ENCODE measurements at regions not wholly inside any gene's neighbourhood (a gene's known extent, or its start where the extent isn't known, plus 50 kb on each side); places are given as distances from the start of the nearest gene placed in this dataset.

DNA sequence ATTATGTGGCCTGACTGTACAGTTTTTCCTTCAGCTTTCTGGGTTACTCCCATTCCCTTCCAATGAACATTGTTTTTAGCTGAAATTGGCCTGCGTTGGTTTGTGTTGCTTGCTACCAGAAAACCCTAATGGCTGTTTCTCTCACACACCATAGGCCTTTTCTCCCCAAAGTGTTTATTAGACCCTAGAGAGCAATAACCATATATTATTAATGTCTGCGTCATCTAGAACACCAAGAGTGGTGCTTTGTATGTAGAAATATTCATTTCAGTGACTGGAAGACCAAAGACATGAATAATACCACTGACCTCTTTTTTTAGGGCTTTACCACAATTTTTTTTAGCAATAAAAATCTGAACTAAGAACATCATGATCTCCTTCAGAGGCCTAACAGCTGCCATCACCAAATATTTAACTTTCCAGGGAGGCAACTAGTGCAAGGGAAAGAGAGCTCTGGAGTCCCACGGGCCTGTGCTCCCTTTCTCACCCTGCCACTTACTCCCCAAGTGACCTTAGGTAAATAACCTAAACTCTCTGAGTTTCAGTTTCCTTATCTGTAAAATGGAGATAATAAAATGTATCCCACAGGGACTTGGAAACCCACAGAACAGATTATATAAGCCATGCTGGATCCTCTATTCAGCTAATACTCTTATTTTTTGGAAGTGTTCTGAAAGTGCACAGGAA is 201.9 kb upstream of the ISL1 start:
- intact Hi-C loops (cut with micrococcal nuclease; ENCODE audit: unreplicated experiment), result no loop called here
- DNase-seq (ENCODE audit: low spot score), result peak; percentile 13
- H3K27me3 ChIP-seq (replicated peaks; ENCODE audit: insufficient read depth, low read depth, low read length, poor library complexity), result no peaks in the 10 kb centered on the region
- no peaks in the 10 kb centered on the region for H3K36me3 ChIP-seq (ENCODE audit: insufficient read depth, low read length, poor library complexity, severe bottlenecking)
- POLR2A ChIA-PET (ENCODE audit: low non-redundant PET), result no interaction called here
- H3K4me1 ChIP-seq (ENCODE audit: insufficient read depth, low read length, poor library complexity, severe bottlenecking), result no peaks in the 10 kb centered on the region
- CTCF ChIA-PET, result no interaction called here
- H3K9me3 ChIP-seq (ENCODE audit: low read depth, low read length, poor library complexity, severe bottlenecking), result no peaks in the 10 kb centered on the region
- no peak overlapping the region for H3K4me3 ChIP-seq (ENCODE audit: low read depth, low read length, poor library complexity, severe bottlenecking)
- no peak overlapping the region for H3K27ac ChIP-seq (ENCODE audit: low read depth, low read length, poor library complexity, severe bottlenecking)
- BruUV-seq (replicated peaks), result no TSS peak
- TF ChIP-seq, protein P1, sequence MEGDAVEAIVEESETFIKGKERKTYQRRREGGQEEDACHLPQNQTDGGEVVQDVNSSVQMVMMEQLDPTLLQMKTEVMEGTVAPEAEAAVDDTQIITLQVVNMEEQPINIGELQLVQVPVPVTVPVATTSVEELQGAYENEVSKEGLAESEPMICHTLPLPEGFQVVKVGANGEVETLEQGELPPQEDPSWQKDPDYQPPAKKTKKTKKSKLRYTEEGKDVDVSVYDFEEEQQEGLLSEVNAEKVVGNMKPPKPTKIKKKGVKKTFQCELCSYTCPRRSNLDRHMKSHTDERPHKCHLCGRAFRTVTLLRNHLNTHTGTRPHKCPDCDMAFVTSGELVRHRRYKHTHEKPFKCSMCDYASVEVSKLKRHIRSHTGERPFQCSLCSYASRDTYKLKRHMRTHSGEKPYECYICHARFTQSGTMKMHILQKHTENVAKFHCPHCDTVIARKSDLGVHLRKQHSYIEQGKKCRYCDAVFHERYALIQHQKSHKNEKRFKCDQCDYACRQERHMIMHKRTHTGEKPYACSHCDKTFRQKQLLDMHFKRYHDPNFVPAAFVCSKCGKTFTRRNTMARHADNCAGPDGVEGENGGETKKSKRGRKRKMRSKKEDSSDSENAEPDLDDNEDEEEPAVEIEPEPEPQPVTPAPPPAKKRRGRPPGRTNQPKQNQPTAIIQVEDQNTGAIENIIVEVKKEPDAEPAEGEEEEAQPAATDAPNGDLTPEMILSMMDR (conservative IDR thresholded peaks at IDR 0.05; ENCODE audit: low read depth, low read length), result no peak
- no peak for TF ChIP-seq EZH2 (IDR thresholded peaks at IDR 0.05; ENCODE audit: borderline replicate concordance, low read depth, low read length, poor library complexity, severe bottlenecking)

GRCh38 chr5:51185850-51186329 is 197.4 kb upstream of the ISL1 start:
- intact Hi-C loops (cut with micrococcal nuclease; ENCODE audit: unreplicated experiment), result no loop called here
- POLR2A ChIA-PET (ENCODE audit: low non-redundant PET), result no interaction called here
- Histone ChIP-seq H3K4me1 (ENCODE audit: insufficient read depth, low read length, poor library complexity, severe bottlenecking) (no peaks in the 10 kb centered on the region), H3K36me3 (ENCODE audit: insufficient read depth, low read length, poor library complexity, severe bottlenecking) (no peaks in the 10 kb centered on the region), H3K4me3 (ENCODE audit: low read depth, low read length, poor library complexity, severe bottlenecking) (no peak overlapping the region), H3K9me3 (ENCODE audit: low read depth, low read length, poor library complexity, severe bottlenecking) (no peaks in the 10 kb centered on the region), H3K27ac (ENCODE audit: low read depth, low read length, poor library complexity, severe bottlenecking) (no peak overlapping the region), H3K27me3 (replicated peaks; ENCODE audit: insufficient read depth, low read depth, low read length, poor library complexity) (no peaks in the 10 kb centered on the region)
- no peak for TF ChIP-seq EZH2 (IDR thresholded peaks at IDR 0.05; ENCODE audit: borderline replicate concordance, low read depth, low read length, poor library complexity, severe bottlenecking)
- TF ChIP-seq, protein P1 (conservative IDR thresholded peaks at IDR 0.05; ENCODE audit: low read depth, low read length), result no peak
- CTCF ChIA-PET, result no interaction called here
- no TSS peak for BruUV-seq (replicated peaks)
- DNase-seq (ENCODE audit: low spot score), result no peak

DNA sequence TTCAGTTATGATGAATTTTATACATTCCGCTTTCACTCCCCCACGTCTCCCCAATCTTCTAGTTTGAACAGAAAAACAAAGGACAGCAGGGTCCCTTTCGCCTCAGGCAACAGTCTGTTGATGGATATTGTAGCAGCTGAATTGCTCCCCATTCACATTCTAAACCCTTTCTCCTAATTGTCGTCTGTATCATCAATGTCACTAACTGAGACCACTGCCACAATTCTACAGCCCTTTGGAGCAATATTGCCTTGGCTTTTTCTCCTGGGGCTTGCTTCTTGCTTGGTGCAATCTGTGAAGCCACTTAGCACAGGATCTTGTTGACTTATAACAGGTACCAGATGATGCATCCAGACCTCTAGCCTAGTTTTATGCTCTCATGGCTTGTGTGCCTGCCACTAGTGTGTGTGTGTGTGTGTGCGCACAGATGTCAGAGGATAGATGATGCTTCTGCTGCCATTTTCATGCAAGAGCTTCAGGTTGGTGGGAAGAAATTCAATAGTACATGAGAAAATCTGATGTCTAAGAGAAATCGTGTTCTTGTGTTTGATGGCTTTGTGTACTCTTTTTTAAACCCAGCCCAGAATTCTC is 195.2 kb upstream of the ISL1 start:
- DNase-seq (ENCODE audit: low spot score), result no peak
- intact Hi-C loops (cut with micrococcal nuclease; ENCODE audit: unreplicated experiment), result no loop called here
- no peak overlapping the region for H3K4me3 ChIP-seq (ENCODE audit: low read depth, low read length, poor library complexity, severe bottlenecking)
- CTCF ChIA-PET, result no interaction called here
- TF ChIP-seq, protein P1 (conservative IDR thresholded peaks at IDR 0.05; ENCODE audit: low read depth, low read length), result no peak
- no peak for TF ChIP-seq EZH2 (IDR thresholded peaks at IDR 0.05; ENCODE audit: borderline replicate concordance, low read depth, low read length, poor library complexity, severe bottlenecking)
- no peak overlapping the region for H3K27ac ChIP-seq (ENCODE audit: low read depth, low read length, poor library complexity, severe bottlenecking)
- no peaks in the 10 kb centered on the region for H3K27me3 ChIP-seq (replicated peaks; ENCODE audit: insufficient read depth, low read depth, low read length, poor library complexity)
- no peaks in the 10 kb centered on the region for H3K9me3 ChIP-seq (ENCODE audit: low read depth, low read length, poor library complexity, severe bottlenecking)
- BruUV-seq (replicated peaks), result no TSS peak
- H3K4me1 ChIP-seq (ENCODE audit: insufficient read depth, low read length, poor library complexity, severe bottlenecking), result no peaks in the 10 kb centered on the region
- no peaks in the 10 kb centered on the region for H3K36me3 ChIP-seq (ENCODE audit: insufficient read depth, low read length, poor library complexity, severe bottlenecking)
- POLR2A ChIA-PET (ENCODE audit: low non-redundant PET), result no interaction called here
